ENCODE measurements at regions not wholly inside any gene's neighbourhood (a gene's known extent, or its start where the extent isn't known, plus 50 kb on each side); places are given as distances from the start of the nearest gene placed in this dataset.
"Not testable (repeated sequence)": the region's sequence is repeated elsewhere in the genome, so short reads cannot be mapped to it uniquely, and the experiment has no call there.

DNA sequence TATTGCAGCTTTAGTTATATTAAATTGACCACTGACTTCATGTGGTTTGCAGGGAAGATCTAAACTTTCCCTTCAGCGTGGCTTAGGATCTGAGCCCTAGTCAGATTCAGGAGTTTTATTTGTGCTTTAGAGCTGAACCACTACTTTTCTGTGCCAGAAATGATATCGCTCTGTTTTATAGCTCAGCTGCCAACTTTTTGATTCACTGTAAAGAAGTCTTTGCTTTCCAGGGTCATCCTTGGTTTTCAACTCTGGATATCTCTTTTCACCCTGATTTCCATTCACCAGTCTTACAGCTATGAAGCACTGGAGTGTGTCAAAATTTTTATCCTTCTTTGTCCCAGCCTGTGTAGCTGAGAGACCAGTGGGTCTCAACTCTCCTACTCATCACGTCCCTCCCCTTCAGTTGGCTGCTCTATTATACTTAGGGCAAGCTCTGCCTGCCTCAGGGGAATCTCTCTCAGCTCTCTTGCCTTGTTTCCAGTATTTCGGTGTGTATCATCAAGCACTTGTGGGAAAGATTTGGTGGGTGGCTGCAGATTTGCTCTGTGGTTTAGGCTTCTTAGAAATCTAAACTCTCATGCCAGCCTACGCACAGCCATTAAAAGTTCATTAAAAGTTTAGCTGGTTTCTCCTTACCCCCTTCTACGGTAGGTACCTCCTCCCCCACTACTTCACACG lies 425.5 kb downstream of the TENT5A start:
- DNase-seq, result no peak

DNA sequence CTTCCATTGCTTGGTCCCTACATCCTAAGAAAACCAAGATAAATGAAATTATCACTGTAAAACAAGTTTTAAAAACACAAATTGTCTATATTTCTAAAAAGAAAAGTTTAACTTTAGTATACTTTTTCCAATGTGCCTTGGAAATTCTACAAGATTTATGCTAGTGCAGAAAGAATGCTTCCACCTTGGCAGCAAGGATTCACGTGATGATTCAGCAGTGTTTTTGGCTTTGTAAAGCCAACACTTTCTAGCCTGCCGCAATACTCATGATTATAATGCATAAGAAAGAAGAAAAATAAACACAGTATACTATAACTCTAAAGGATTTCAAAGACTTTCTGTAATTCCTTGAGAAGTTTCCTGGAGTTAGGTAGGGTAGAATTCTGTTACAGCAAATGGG lies 442.7 kb downstream of the TENT5A start:
- no peak for DNase-seq

DNA sequence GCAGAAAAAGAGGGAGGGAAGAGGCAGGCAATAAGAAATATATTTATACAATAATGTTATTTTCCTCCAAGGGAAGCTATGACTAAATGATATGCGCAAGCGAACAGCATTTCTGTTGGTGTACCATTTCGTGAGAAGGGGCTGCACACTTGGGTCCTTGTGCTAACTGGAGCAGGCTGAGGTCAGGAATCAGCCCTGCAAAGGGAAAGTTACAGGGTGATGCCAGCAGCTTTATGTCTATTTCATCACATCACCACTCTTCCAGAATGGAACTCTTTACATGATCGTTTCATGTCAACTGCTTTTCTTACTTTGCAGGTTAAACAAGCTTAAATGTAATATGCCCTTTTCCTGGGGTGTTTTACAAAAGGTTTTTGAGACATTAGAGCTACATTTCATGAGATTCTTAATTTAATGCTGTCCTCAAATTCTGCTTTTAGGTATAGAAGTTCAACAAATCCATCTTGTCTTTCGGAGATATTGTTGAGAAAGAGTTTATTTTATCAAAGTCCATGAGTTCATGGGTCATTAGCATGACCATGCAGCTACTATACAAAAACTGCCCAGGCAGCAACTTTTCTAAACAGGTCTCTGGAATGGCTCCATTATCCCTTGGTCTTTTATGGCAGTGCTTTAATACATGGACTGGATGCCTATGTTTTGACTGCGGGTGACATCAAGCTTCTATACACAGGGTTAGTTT lies 443.8 kb downstream of the TENT5A start:
- no peak for DNase-seq

DNA sequence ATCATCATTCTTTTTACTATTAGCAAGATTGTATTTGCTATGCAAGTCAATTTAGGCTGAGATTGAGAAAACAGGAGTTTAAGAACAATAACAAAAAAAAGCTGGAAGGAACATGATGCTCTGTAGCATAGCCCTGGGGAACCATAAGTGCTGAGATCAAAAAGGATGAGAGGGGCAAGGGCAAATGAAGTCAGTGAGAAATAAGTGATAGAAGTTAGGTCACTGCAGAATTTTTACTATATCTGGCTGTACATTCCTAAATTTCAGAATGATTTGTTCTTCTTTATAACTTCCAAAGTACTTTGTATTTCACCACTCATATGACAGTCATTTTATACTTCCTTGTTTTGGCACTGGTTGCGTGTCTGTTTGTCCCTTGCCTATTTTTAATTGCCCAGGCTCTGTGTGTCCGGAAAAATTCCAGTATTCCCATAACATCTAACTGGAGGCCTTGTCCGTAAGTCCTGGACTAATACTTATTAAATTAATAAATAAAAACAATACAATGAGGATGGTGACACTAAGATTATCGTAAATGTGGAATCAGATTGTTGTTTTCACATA lies 444.7 kb downstream of the TENT5A start:
- DNase-seq, result no peak

DNA sequence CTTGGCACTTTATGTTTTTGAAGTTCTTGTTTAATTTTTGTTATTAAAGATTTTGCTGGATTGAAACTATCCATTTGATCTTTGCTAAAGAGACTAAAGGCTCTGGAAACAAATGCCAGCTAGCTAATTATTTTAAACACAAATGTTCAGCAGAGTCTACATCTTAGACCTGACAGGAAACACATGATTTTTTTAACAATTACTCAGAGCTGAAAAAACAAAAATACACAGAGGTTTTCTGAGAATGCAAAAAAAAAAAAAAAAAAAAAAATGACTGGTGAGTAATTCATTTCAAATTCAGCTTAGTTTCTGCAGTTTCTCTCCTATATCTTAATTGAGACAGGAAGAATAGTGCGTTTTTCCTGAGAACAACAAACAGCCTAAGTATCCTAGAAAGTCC lies 448.0 kb downstream of the TENT5A start:
- no peak for DNase-seq

DNA sequence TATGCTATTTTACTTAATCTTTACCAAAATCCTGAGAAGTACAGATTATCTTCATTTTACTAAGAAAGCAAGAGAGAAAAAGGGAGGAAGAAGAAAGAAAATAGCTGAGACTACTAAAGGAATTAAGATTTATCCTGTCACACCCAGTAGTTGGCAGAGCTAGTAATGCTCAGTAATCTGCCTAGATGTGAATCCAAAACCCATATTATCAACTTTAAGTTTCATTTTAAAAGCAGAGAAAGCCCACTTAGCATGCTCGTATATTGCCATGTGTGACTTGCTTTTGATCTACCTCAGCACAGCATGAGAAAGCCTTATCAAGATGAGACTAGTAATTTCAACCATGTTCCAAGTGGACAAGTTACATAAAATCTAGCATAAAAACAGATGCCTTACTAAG lies 451.5 kb downstream of the TENT5A start:
- peak; percentile 4 for DNase-seq

DNA sequence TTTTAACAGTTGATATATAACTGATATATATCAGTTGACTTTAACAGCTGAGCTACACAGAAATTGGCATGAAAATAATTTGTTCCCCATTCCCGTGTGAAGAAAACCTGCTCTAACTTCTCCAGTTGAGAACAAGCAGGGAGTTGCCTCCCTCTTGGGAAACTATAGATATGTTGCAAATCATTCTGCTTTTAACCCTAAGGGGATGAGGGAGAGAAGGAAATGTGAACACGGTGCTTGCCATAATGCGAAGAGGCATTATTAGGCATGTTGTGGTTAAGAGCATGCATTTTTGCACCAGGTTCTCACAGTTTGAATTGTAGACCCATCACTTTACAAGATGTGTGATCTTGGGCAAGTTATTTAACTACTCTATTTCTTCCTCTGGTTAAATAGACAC lies 453.7 kb downstream of the TENT5A start:
- no peak for DNase-seq

DNA sequence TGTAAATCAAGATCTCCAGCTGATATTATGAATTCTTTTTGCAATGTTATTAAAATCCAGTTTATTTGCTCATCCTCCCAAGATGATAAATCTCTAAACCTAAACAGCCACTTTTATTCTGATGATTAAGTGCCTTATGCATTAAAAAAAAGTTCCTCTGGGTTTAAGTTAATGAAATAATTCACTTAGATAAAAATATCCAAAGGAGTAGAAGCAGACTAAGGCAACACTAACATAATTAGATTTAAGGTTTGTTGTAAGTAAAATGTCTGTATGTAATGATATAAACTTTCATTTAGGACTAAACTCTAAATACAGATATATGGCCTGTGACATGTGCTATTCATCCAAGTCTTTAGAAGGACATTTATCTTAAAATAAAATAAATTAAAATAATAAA lies 457.2 kb downstream of the TENT5A start:
- no peak for DNase-seq

DNA sequence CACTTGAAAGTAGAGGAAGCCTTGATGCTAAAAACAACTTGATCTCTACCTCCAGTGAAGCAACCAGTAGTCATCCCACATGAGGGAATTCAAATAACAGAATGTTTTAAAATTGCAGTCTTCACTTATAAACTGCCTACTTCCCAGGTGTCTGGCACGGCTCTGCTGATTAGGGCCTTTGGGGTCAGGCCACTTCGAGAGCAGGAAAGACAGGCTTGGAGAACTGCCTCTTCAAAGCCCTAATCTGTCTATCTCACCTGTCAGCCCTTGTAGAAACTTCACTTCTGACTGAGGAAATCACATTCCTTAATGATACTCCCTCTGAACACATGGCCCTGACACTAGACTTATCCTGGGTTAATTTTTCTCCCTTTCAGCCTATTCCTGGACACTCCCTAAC lies 458.6 kb downstream of the TENT5A start:
- no peak for DNase-seq

DNA sequence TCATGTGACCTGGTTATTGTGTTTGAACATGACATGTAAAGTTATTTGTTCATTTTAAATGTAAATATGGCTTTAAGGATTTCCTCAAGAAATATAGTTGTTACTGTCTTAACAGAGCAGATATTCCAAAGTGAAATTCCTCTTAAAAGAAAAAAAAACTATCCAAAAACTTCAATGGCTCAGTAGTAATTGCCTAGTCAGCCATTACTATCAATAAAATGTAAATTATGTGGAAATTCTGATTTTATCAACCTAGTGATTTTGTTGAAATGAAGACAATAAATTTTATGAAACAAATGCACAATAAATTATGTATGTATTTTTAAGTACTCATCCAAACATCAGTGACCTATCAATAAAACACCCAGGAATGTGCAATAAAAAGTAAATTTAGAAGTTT lies 463.3 kb downstream of the TENT5A start:
- no peak for DNase-seq

DNA sequence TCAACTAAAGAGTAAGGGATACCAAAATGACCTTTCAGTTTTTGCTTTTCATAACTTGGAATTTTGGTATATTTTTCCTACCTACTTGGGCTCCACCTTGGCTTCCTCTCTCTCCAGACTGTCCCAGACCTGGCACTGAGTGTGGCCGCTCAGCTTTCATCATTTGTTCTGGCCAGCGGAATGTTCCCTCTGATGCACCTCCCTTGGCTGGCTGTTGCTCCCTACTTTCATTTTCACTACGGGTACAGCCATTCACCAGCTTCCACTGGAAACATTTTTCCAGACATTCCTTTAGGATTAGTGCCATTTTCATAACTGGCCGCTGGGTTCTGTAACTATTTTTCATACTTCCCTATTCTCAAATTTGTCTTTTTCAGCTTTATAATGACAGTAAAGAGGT lies 487.4 kb downstream of the TENT5A start:
- no peak for DNase-seq

DNA sequence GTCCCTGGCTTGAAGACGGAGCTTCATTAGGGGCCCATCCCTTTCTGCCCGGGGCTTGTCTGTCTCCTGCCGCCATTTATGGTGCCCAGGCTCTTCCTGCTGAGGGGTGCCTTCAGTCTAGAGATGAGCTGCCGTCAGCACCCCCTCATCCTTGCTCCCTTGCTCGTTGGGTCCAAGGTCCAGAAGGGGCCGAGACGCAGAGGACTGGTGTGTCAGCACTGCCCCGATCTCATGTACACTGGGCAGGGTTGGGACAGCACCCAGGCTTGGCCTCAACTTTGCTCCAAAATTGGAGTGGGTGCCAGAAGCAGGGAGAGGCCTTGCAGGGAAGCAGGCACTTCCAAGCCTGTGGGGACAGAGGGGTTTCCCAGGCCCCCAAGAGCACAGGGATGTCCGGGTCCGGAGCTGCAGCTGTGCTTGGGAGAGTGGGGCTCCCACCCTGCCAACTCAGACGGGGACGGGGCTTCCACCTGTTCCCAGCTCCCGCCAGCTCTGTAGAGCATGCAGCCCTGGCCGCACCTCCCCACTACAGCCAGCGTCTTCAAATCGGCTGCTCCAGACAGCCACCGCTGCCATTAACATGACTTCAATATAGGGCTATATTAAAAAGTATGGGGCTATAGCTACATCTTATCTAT lies 488.8 kb downstream of the TENT5A start:
- no peak for DNase-seq

DNA sequence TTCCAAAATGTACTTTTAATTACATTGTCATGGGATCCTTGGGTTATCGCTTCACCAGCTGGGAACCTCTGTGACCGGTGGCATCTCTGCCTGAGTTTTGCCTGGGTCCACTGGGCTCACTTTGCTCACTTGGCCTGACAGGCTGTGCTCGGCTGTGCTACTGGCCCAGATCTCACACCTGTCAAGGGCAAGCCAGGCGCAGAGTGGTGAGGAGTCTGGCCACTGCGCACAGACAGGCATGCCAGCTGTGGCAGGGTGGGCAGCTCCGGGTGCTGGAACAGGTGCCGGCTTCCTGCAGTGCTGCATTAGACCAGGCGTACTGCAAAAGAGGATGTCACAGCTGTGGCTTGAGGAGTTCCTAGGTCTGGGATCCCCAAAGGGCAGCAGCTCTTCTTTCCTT lies 489.8 kb downstream of the TENT5A start:
- DNase-seq, result no peak

DNA sequence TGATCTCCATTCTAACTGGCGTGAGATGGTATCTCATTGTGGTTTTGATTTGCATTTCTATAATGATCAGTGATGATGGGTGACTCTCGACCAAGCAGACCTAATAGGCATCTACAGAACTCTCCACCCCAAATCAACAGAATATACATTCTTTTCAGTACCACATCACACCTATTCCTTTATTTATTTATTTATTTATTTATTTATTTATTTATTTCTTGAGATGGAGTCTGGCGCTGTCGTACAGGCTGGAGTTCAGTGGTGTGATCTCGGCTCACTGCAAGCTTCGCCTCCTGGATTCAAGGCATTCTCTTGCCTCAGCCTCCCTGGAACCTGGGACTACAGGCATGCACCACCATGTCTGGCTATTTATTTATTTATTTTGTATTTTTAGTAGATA lies 496.3 kb downstream of the TENT5A start:
- DNase-seq, result not testable (repeated sequence)

DNA sequence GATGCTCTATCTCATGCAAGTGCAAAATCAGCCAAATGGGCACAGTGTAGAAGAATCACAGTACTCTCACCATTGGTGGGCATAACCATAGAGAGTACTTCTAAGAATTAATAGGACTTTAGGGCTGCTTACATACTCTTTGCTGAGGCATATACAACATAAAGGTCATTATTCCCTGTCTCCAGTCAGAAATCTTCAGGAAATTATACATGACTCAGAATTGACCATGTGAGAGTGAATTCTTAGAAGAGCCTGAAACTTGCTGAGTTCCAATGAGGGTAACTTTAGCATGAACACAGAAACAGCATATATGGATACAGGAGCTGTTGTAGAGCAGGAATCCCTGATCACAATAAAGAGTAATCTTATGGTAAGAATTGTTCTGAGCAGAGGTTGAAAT lies 498.7 kb downstream of the TENT5A start:
- DNase-seq, result no peak

DNA sequence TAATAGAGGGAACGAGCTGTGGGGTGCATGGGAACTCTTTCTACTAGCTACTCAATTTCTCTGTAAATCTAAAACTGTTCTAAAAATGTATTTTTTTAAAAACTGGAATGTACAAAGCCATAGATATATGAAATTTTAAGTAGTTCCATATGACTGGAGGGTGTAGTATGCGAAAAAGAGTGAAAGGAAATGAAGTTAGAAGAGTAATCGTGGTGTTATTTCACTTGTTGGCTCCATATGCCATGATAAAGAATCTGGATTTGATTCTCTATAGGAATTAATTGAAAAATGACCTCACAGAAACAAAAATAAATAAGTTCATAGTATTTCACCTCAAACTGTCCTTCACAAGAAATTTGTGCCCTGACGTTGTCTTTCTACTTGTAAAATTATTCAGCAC lies 500.2 kb downstream of the TENT5A start:
- peak; percentile 37 for DNase-seq

DNA sequence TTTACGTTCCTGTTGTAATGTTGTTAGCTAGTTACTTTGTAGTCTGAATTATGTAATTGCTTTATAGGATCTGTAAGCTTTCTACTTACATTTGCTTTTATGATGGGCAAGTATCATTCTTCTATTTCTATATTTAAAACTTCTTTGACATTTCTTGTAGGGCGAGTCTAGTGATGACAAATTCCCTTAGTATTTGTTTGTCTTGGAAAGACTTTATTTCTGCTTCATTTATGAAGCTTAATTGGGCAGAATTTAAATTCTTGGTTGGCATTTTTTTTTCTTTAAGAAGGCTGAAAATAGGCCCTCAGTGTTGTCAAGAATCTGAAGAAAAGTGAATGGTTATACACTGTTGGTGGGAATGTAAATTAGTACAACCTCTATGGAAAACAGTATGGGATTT lies 506.3 kb downstream of the TENT5A start:
- DNase-seq, result no peak

DNA sequence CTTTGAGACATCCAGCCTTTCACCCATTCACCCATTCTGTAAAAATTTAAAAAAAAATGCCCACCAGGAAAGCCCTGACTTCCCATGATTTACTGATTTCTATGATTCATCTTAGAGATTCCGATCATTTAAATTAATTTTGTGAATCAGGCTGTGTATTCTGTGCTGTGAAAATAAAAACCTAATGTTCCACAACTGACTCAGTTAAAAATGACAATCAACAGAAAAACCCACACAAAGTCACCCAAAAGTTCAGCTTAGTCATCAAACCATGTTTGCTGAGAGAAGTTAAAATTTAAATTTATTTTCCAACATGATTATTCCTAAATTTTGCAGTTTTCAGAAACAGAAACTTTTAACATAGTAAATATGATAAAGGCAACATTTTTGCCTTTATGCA lies 509.9 kb downstream of the TENT5A start:
- DNase-seq, result no peak

DNA sequence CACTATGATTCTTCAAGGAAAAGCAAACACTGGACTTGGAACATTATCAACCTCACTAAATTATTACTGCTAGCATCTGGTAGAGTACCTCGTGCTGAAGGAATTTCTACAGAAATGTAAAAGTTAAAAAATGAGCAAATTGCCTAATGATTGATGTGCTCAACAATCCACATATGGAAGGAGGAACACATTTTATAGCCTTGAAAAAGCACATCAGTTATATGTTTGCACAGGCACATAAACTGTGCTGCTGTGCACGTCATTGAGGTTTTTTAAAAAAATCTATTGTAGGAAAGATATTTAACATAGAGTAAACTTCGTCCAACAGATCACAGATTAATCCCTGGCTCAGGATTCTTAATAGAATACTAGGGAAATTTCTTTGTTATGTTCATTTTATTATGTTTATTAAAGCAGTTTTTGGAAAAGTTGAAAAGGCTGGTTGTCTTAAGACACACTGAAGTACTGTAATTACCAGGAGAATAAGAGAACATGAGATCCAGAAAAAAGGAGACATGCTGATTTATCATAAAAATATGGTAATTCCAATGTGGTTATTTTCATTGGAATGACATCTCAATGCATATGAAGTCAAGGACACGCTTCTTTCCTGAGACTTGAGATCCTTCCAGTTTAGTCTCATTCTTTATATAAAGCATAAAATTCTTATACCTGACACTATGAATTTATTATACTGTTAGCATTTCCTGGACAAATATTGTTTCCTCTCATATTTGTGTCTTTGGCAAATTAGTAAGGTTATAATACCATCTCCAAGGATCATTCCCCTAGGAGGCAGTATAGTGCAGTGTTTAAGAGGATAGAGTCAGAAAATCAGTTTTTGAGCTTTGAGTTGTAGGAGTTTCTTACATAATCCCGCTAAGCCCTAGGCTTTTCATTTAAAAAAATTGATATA lies 511.1 kb downstream of the TENT5A start:
- no peak for DNase-seq

DNA sequence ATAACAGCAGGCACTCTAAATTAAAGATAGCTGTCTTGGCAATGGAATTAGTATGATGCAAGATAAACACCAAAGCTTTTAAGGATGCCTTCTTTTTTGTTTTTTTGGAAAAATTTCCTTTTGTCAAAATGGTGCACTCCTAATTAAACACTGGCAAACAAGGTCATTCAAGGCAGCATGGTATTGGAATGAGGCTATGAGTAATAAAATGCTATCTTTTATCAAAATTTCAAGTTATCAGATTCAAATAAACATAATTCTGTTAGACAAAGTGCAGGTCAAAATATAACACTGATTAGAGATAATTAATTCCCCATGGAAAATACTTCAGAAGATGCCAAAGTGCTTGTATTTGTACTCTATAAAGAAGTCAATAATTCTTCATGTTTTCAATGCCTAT lies 514.1 kb downstream of the TENT5A start:
- DNase-seq, result no peak

DNA sequence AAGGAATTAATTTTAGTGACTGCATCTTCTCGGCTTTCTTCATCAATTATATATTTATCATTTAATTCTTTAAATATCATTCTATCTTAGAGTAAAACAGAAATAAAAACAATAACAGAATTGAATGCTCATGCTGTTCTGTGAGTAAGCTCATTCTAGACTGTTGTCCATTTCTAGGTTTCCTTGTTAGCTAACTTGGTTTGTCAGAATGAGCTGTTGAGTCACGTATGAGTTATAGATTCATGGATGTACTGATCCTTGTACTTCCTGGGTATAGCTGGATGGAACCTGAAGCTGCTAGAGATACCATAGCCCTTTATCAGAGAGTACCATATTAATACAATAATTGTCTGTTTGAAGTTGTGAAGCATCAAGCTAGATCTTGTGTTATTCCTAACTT lies 515.3 kb downstream of the TENT5A start:
- DNase-seq, result no peak

DNA sequence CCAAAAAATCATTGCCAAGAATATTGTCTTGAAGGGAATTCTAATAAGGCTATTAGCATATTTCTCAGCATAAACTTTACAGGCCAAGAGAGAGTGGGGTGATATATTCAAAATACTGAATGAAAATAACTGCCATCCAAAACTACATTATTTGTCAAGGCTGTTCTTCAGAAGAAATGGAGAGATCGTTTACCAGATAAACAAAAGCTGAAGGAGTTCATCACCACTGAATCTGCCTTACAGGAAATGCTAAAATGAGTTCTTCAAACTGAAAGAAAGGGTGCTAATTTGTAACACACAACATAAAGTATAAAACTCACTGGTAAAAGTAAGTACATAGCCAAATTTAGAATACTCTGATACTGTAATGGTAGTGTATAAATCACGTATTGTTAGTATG lies 517.0 kb downstream of the TENT5A start:
- DNase-seq, result no peak

DNA sequence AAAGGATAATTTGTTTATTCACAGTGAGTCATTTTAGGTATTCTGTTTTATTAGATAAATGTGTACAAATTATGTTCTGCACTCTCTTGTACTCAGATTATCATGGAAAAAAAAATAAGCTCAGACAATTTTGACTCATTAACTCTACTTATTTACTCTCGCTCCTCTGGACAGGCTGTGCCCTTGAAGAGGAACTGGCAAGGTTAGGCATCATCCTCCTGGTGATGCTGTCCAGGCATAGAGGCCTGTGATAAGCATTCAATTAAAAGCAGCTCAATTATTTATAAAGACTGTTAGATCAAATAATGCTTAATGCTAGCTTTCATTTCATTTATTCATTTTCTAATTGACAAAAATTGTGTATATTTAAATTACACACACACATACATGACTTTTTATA lies 518.5 kb downstream of the TENT5A start:
- DNase-seq, result no peak
